A549 (cell line): ENCODE measurements at regions not wholly inside any gene's neighbourhood (a gene's known extent, or its start where the extent isn't known, plus 50 kb on each side); places are given as distances from the start of the nearest gene placed in this dataset.

ENCODE experiments used
- POLR2A ChIP-seq: IDR thresholded peaks from 2 replicates; pipeline ENCODE4 v1.6.1; 2012; ENCODE audit warnings: mild to moderate bottlenecking, low read length
- TF ChIP-seq, protein P1 (sequence below): fragments of >200 bp; sonication (Bioruptor Twin); formaldehyde crosslinking; IDR thresholded peaks from 3 replicates; pipeline ENCODE4 v1.5.1; 2016

DNA sequence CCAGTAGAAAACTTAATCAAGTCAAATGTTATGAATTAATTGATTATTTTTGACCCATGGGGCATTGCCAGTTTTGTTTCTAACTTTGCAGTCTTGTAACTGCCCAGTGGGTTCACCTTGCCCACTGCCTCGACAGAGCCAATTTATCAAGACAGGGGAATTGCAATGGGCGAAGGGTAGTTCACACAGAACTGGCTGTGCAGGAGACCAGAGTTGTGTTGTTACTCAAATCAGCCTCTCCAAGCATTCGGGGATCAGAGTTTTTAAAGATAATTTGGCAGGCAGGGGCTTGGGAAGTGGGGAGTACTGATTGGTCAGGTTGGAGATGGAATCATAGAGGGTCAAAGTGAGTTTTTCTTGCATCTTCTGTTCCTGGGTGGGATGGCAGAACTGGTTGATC lies 168.5 kb upstream of the COPS8 start:
- no peak for TF ChIP-seq POLR2A
- TF ChIP-seq, protein P1, sequence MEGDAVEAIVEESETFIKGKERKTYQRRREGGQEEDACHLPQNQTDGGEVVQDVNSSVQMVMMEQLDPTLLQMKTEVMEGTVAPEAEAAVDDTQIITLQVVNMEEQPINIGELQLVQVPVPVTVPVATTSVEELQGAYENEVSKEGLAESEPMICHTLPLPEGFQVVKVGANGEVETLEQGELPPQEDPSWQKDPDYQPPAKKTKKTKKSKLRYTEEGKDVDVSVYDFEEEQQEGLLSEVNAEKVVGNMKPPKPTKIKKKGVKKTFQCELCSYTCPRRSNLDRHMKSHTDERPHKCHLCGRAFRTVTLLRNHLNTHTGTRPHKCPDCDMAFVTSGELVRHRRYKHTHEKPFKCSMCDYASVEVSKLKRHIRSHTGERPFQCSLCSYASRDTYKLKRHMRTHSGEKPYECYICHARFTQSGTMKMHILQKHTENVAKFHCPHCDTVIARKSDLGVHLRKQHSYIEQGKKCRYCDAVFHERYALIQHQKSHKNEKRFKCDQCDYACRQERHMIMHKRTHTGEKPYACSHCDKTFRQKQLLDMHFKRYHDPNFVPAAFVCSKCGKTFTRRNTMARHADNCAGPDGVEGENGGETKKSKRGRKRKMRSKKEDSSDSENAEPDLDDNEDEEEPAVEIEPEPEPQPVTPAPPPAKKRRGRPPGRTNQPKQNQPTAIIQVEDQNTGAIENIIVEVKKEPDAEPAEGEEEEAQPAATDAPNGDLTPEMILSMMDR = no peak
